Kidney epithelial cell (primary cell): ENCODE measurements at regions not wholly inside any gene's neighbourhood (a gene's known extent, or its start where the extent isn't known, plus 50 kb on each side); places are given as distances from the start of the nearest gene placed in this dataset.

Experiments used
- DNase-seq: peaks from one replicate; pipeline ENCODE4 v3.0.0-alpha.2; 2010; ENCODE audit warnings: low read depth
- H3K27me3 ChIP-seq: 2 replicates; pipeline ENCODE4 v1.6.0; 2011; ENCODE audit warnings: low read length; ENCODE audit not compliant: control insufficient read depth, insufficient read depth
- H3K36me3 ChIP-seq: 2 replicates; pipeline ENCODE4 v1.5.1; 2011; ENCODE audit warnings: low read length; ENCODE audit not compliant: control insufficient read depth, insufficient read depth
- H3K4me3 ChIP-seq: 2 replicates; pipeline ENCODE4 v1.5.1; 2011; ENCODE audit warnings: low read depth, mild to moderate bottlenecking, control low read depth, low read length
- CTCF ChIP-seq: IDR thresholded peaks from 2 replicates; pipeline ENCODE4 v1.5.1; 2011; ENCODE audit warnings: mild to moderate bottlenecking, moderate library complexity, low read length, control low read depth, inconsistent platforms; ENCODE audit not compliant: insufficient read depth, poor library complexity, severe bottlenecking

- no peaks in the 10 kb centered on the region for H3K27me3 ChIP-seq
- no peaks in the 10 kb centered on the region for H3K36me3 ChIP-seq
- no peak for DNase-seq
- no peak overlapping the region for H3K4me3 ChIP-seq
- no peak for TF ChIP-seq CTCF
Measured at GRCh38 chr21:35457097-35457804, 408.1 kb upstream of the RUNX1 start.

DNA sequence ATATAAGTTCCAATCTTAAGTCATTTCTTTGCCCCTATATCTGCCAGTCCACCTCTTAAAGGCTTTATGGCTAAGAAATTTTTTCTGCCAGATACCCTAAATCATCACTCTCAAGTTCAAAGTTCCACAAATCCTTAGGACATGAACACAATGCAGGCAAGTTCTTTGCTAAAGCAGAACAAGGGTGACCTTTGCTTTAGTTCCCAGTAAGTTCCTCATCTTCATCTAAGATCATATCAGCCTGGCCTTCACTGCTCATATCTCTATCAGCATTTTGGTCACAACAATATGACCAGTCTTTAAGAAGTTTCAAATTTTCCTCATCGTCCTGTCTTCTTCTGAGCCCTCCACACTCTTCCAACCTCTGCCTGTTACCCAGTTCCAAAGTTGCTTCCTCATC lies 402.2 kb upstream of the RUNX1 start:
- no peak for TF ChIP-seq CTCF
- no peak overlapping the region for H3K4me3 ChIP-seq
- H3K36me3 ChIP-seq, result no peaks in the 10 kb centered on the region
- no peak for DNase-seq
- H3K27me3 ChIP-seq, result no peaks in the 10 kb centered on the region

DNA sequence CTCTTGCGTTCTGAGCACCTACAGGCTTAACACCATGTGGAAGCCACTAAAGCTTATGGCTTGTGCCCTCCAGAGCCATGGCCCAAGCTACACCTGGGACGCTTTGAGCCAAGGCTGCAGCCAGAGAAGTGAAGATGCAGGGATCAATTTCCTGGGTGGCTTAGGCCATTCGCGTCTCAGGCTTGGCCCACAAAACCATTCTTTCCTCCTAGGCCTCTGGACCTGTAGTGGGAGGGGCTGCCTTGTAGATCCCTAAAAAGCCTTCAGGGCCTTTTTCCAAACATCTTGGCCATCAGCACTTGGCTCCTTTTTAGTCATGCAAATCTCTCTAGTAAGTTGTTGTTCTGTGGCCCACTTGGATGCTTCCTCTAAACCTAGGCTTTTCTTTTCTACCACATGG lies 401.7 kb upstream of the RUNX1 start:
- Histone ChIP-seq H3K4me3 (no peak overlapping the region), H3K27me3 (no peaks in the 10 kb centered on the region), H3K36me3 (no peaks in the 10 kb centered on the region)
- no peak for DNase-seq
- TF ChIP-seq CTCF, result no peak

DNA sequence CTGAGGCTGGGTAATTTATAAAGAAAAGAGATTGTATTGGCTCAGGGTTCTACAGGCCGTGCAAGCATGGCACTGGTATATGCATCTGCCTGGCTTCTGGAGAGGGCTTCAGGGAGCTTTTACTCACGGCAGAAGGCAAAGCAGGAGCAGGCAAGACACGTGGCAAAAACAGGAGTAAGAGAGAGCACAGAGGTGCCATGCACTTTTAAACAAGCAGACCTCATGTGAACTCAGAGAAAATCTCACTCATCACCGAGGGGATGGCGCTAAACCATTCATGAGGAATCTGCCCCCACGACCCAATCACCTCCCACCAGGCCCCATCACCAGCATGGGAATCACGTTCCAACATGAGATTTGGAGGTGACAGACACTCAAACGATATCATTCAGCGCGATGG lies 400.7 kb upstream of the RUNX1 start:
- no peak for DNase-seq
- Histone ChIP-seq H3K4me3 (no peak overlapping the region), H3K36me3 (no peaks in the 10 kb centered on the region), H3K27me3 (no peaks in the 10 kb centered on the region)
- TF ChIP-seq CTCF, result no peak

DNA sequence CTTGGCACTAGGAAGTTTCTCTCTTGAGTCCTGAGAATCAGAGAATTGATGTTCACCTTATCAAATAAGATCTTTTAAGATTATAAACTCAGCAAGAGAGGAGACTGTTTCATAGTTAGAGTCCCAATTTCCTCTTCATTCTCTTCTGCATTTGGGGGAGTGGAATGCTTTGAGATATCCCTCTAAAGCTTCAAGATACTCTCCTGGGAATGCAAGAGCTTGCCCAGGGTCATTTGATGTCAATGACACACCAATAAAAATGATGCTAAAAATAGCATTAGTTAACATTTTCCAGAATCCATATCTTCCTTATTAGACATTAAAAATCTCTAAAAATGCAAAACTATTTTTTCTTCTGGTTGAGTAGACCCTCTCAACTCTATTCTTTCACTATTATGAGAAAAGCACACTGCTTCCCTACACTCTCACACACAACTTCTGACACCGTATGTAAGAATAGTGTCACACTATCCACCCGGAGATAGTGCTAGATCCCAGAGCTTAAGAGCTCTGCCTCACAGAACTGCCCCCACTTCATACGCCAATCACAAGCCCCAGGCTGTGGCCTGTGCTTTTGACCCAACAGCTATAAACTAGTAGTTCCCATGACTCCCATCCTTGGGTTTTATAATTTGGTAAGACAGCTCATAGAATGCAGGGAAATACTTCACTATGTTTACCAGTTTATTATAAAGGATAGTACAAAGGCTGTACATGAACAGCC lies 399.9 kb upstream of the RUNX1 start:
- Histone ChIP-seq H3K36me3 (no peaks in the 10 kb centered on the region), H3K27me3 (no peaks in the 10 kb centered on the region), H3K4me3 (no peak overlapping the region)
- no peak for TF ChIP-seq CTCF
- DNase-seq, result no peak
